ENCODE measurements at regions not wholly inside any gene's neighbourhood (a gene's known extent, or its start where the extent isn't known, plus 50 kb on each side); places are given as distances from the start of the nearest gene placed in this dataset.

DNA sequence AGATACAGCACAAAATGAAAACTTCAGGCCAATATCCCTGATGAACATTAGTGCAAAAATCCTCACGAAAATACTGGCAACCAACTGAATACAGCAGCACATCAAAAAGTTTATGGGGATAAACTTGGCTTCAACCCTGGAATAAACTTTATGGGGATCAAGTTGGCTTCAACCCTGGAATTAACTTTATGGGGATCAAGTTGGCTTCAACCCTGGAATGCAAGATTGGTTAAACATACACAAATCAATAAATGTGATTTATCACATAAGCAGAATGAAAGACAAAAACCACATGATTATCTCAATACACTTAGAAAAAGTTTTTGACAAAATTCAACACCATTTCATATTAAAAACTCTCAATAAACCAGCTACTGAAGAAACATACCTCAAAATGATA, 213.7 kb upstream of the DMRTA1 start:
- H3K4me3 ChIP-seq: no peak overlapping the region
- H3K4me1 ChIP-seq: peaks cover 3 to 34% (median 8%) of the 10 kb centered on the region in 10 experiments; a peak in 15 of 20 replicates
- H3K27ac ChIP-seq: no peak overlapping the region
- no peaks in the 10 kb centered on the region for H4K20me1 ChIP-seq
- H3K36me3 ChIP-seq: peaks cover 0 to 16% (median 0%) of the 10 kb centered on the region in 11 experiments; a peak in 6 of 22 replicates
- no peak overlapping the region for H3K9ac ChIP-seq
- H3K9me3 ChIP-seq (replicated peaks in 1 of 11): peaks cover 33 to 67% (median 49%) of the 10 kb centered on the region in 11 experiments
- no peaks in the 10 kb centered on the region; a peak in 1 of 22 replicates for H3K27me3 ChIP-seq
- TF ChIP-seq Cebpa-rat (IDR thresholded peaks at IDR 0.05): no peak
- H3K4me2 ChIP-seq: no peak overlapping the region

DNA sequence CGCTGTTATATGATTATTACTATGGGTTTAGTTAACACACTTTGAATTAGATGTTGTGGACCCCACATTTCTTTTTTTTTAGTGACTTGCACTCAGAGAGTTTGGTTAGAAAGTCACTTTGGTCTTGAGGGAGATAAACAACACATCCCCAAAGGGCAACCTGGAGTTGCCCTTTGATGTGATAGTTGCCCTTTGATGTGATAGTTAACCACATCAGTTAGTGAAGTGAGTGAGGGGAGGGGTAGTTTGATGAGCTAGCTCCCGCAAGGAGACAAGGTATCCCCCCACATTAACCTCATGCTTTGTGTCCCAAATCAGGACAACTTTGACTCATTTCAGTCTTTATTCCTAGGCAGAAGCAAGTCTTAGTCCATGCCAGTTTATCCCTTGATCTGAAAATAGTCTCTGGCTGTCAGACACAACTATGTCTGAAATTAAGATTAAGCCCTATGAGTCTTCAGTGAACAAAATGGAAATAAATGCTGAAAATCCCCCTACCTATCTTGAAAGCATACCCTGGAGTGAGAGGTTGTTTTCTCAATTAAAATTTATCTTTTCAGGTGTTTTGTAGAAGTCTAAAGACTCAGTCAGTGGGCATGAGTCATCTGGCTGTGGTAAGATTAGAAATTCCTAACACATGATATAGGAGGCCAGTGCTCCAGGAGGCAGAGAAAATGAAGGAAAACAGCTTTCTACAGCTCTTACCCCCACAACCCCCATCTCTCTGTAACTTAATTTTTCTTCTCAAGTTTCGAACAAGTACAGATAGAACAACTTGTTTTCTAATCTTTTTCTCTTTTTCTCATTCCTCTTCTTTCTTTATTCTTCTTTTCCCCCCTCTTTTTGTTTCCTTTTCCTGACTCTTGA, 208.9 kb upstream of the DMRTA1 start:
- Histone ChIP-seq H3K27me3 (no peaks in the 10 kb centered on the region; a peak in 1 of 22 replicates), H3K9me3 (replicated peaks in 1 of 11) (peaks cover 1 to 27% (median 9%) of the 10 kb centered on the region in 11 experiments; a peak in 12 of 22 replicates), H3K4me1 (peaks cover 44 to 70% (median 49%) of the 10 kb centered on the region in 10 experiments), H3K36me3 (no peaks in the 10 kb centered on the region), H3K27ac (peak overlapping the region in 2 of 11 experiments; percentile 46 to 55; a peak in 6 of 22 replicates), H3K9ac (peak overlapping the region in 1 of 11 experiments; percentile 27; a peak in 1 of 22 replicates), H3K4me2 (peak overlapping the region in 9 of 11 experiments; percentile 0 to 79 (median 33); a peak in 13 of 22 replicates), H3K4me3 (no peak overlapping the region), H4K20me1 (no peaks in the 10 kb centered on the region)
- no peak for TF ChIP-seq Cebpa-rat (IDR thresholded peaks at IDR 0.05)

GRCh38 chr9:22238809-22239684, 207.6 kb upstream of the DMRTA1 start:
- Histone ChIP-seq H3K27ac (peak overlapping the region in 7 of 11 experiments; percentile 3 to 85 (median 74); a peak in 7 of 22 replicates), H3K27me3 (no peaks in the 10 kb centered on the region), H3K9ac (peak overlapping the region in 3 of 11 experiments; percentile 14 to 71 (median 28); a peak in 5 of 22 replicates), H3K4me2 (peak overlapping the region in 10 of 11 experiments; percentile 62 to 80 (median 75); a peak in 18 of 22 replicates), H3K4me3 (no peak overlapping the region), H3K9me3 (replicated peaks in 1 of 11) (peaks cover 0 to 14% (median 6%) of the 10 kb centered on the region in 11 experiments; a peak in 9 of 22 replicates), H3K36me3 (no peaks in the 10 kb centered on the region), H3K4me1 (peaks cover 44 to 83% (median 56%) of the 10 kb centered on the region in 10 experiments), H4K20me1 (no peaks in the 10 kb centered on the region)
- TF ChIP-seq Cebpa-rat (IDR thresholded peaks at IDR 0.05): no peak

- Histone ChIP-seq H3K4me2 (peak overlapping the region; percentile 62 to 80 (median 74); a peak in 21 of 22 replicates), H3K27ac (peak overlapping the region; percentile 34 to 85 (median 74); a peak in 21 of 22 replicates), H3K4me1 (peaks cover 44 to 90% (median 57%) of the 10 kb centered on the region in 10 experiments), H3K36me3 (no peaks in the 10 kb centered on the region), H3K9me3 (replicated peaks in 1 of 11) (no peaks in the 10 kb centered on the region; a peak in 1 of 22 replicates), H3K9ac (peak overlapping the region in 9 of 11 experiments; percentile 18 to 71 (median 49); a peak in 15 of 22 replicates), H3K27me3 (no peaks in the 10 kb centered on the region), H3K4me3 (0 out of 20 replicates have a peak overlapping the region, but pooled peaks of 1 of the 10 experiments have one; percentile 19), H4K20me1 (no peaks in the 10 kb centered on the region)
- no peak for TF ChIP-seq Cebpa-rat (IDR thresholded peaks at IDR 0.05)
These were observed 206.0 kb upstream of the DMRTA1 start for GRCh38 chr9:22240619-22241018.

DNA sequence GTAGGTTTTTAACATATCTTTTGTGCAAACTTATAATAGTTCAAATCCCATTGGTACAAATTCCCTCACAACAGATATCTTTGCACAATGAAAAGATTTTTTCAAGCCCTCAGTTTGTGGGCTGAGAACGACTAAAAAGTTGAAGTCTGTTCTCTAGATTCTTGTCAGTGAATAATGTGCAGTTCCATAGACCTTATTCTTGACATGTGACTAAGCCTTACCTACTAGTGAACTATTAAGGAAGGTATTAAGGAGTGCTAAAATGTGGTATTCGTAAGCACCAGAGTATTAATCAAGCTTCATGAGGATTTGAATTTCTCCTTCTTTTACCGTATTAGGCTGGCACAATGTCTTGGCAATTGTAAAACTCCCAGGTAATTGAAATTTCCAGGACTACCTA, 205.6 kb upstream of the DMRTA1 start:
- Histone ChIP-seq H3K27ac (peak overlapping the region; percentile 34 to 85 (median 74); a peak in 21 of 22 replicates), H3K9ac (peak overlapping the region in 9 of 11 experiments; percentile 18 to 71 (median 49); a peak in 15 of 22 replicates), H3K4me3 (0 out of 20 replicates have a peak overlapping the region, but pooled peaks of 1 of the 10 experiments have one; percentile 19), H3K4me1 (peaks cover 44 to 90% (median 57%) of the 10 kb centered on the region in 10 experiments), H4K20me1 (no peaks in the 10 kb centered on the region), H3K9me3 (replicated peaks in 1 of 11) (no peaks in the 10 kb centered on the region; a peak in 1 of 22 replicates), H3K36me3 (no peaks in the 10 kb centered on the region), H3K4me2 (peak overlapping the region; percentile 62 to 80 (median 74)), H3K27me3 (no peaks in the 10 kb centered on the region)
- TF ChIP-seq Cebpa-rat (IDR thresholded peaks at IDR 0.05): no peak

DNA sequence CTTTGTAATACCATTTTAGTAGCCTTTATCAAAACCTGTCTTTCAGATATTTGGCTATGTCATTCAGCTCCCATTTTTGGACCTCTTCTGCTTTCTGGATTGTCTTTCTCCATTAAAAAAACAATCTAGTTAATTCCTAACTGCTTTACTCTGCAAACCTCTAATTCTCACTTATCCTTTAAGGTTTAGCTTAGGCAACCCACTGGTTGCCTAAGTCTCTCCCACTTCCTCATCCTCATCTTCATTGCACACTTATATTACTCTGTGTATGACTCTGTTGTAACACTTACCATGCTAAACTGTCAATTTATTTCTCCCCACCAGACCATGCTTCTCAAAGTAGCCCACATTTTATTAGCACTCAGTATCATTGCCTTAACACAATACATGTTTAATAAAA, 205.0 kb upstream of the DMRTA1 start:
- TF ChIP-seq Cebpa-rat (IDR thresholded peaks at IDR 0.05): peak in 2 of 11 experiments; percentile 26 to 35; a peak in 1 of 22 replicates
- H3K27ac ChIP-seq: peak overlapping the region in 10 of 11 experiments; percentile 68 to 85 (median 74); a peak in 20 of 22 replicates
- no peaks in the 10 kb centered on the region for H3K9me3 ChIP-seq (replicated peaks in 1 of 11)
- H3K36me3 ChIP-seq: no peaks in the 10 kb centered on the region
- H3K27me3 ChIP-seq: no peaks in the 10 kb centered on the region
- H3K9ac ChIP-seq: peak overlapping the region in 6 of 11 experiments; percentile 28 to 71 (median 57); a peak in 8 of 22 replicates
- peaks cover 44 to 85% (median 57%) of the 10 kb centered on the region in 10 experiments for H3K4me1 ChIP-seq
- H4K20me1 ChIP-seq: no peaks in the 10 kb centered on the region
- 0 out of 20 replicates have a peak overlapping the region, but pooled peaks of 1 of the 10 experiments have one; percentile 15 for H3K4me3 ChIP-seq
- H3K4me2 ChIP-seq: peak overlapping the region; percentile 62 to 80 (median 74)

- H3K27ac ChIP-seq: peak overlapping the region in 4 of 11 experiments; percentile 38 to 46 (median 44); a peak in 6 of 22 replicates
- H3K4me2 ChIP-seq: peak overlapping the region in 5 of 11 experiments; percentile 17 to 79 (median 62); a peak in 9 of 22 replicates
- H3K4me3 ChIP-seq: no peak overlapping the region
- no peak for TF ChIP-seq Cebpa-rat (IDR thresholded peaks at IDR 0.05)
- H3K4me1 ChIP-seq: peaks cover 30 to 58% (median 40%) of the 10 kb centered on the region in 10 experiments
- H3K9me3 ChIP-seq (replicated peaks in 1 of 11): peaks cover 10 to 17% (median 15%) of the 10 kb centered on the region in 11 experiments; a peak in 18 of 22 replicates
- H3K36me3 ChIP-seq: no peaks in the 10 kb centered on the region
- no peaks in the 10 kb centered on the region for H3K27me3 ChIP-seq
- H3K9ac ChIP-seq: peak overlapping the region in 1 of 11 experiments; percentile 9; a peak in 2 of 22 replicates
- H4K20me1 ChIP-seq: no peaks in the 10 kb centered on the region
These were observed 202.2 kb upstream of the DMRTA1 start for GRCh38 chr9:22244139-22245011.
